ENCODE measurements at regions not wholly inside any gene's neighbourhood (a gene's known extent, or its start where the extent isn't known, plus 50 kb on each side); places are given as distances from the start of the nearest gene placed in this dataset.

GRCh38 chr13:82947191-82947621, 935.1 kb downstream of the SLITRK1 start:
- no peak for DNase-seq

GRCh38 chr13:82938644-82939043, 943.6 kb downstream of the SLITRK1 start:
- no peak for DNase-seq

- DNase-seq, result no peak
Measured at GRCh38 chr13:82934000-82934399, 948.3 kb downstream of the SLITRK1 start.

- DNase-seq, result no peak
Measured at GRCh38 chr13:82925114-82925513, 957.2 kb downstream of the SLITRK1 start.

GRCh38 chr13:82917984-82918383, 964.3 kb downstream of the SLITRK1 start:
- no peak for DNase-seq

- no peak for DNase-seq
Measured at GRCh38 chr13:82912564-82912963, 969.7 kb downstream of the SLITRK1 start.

- no peak for DNase-seq
Measured at GRCh38 chr13:82905071-82905470, 977.2 kb downstream of the SLITRK1 start.

- no peak for DNase-seq
Measured at GRCh38 chr13:82900453-82900852, 981.8 kb downstream of the SLITRK1 start.

GRCh38 chr13:82898586-82898985, 983.7 kb downstream of the SLITRK1 start:
- DNase-seq, result no peak

- no peak for DNase-seq
Measured at GRCh38 chr13:82879921-82880320, 1002.4 kb downstream of the SLITRK1 start.

- no peak for DNase-seq
Measured at GRCh38 chr13:82878536-82878935, 1003.7 kb downstream of the SLITRK1 start.

- DNase-seq, result no peak
Measured at GRCh38 chr13:82867284-82867683, 1015.0 kb downstream of the SLITRK1 start.

- no peak for DNase-seq
Measured at GRCh38 chr13:82850644-82851043, 1031.6 kb downstream of the SLITRK1 start.

GRCh38 chr13:82848766-82849165, 1033.5 kb downstream of the SLITRK1 start:
- no peak for DNase-seq

- no peak for DNase-seq
Measured at GRCh38 chr13:82847595-82847994, 1034.7 kb downstream of the SLITRK1 start.

GRCh38 chr13:82833923-82834322, 1048.4 kb downstream of the SLITRK1 start:
- DNase-seq, result no peak

- no peak for DNase-seq
Measured at GRCh38 chr13:82829040-82829439, 1053.2 kb downstream of the SLITRK1 start.

- DNase-seq, result no peak
Measured at GRCh38 chr13:82827724-82828123, 1054.5 kb downstream of the SLITRK1 start.

GRCh38 chr13:82822935-82823334, 1059.3 kb downstream of the SLITRK1 start:
- no peak for DNase-seq

- DNase-seq, result no peak
Measured at GRCh38 chr13:82817133-82817532, 1065.1 kb downstream of the SLITRK1 start.

- DNase-seq, result no peak
Measured at GRCh38 chr13:82815791-82816190, 1066.5 kb downstream of the SLITRK1 start.

GRCh38 chr13:82803341-82803740, 1078.9 kb downstream of the SLITRK1 start:
- DNase-seq, result no peak

GRCh38 chr13:82802528-82802927, 1079.7 kb downstream of the SLITRK1 start:
- no peak for DNase-seq

GRCh38 chr13:82800391-82800790, 1081.9 kb downstream of the SLITRK1 start:
- DNase-seq, result no peak

GRCh38 chr13:82797876-82798275, 1084.4 kb downstream of the SLITRK1 start:
- DNase-seq, result no peak

GRCh38 chr13:82791035-82791434, 1091.2 kb downstream of the SLITRK1 start:
- no peak for DNase-seq

All from hindlimb muscle (tissue), 1 donor.